Islet of Langerhans (tissue), 1 donor: ENCODE measurements at regions not wholly inside any gene's neighbourhood (a gene's known extent, or its start where the extent isn't known, plus 50 kb on each side); places are given as distances from the start of the nearest gene placed in this dataset.

Experiments
- FAIRE-seq: peaks from one replicate; lab custom pipeline; 2011; peaks lifted over from hg19 to GRCh38; lab: Jason Lieb, UNC

- FAIRE-seq = no peak
Observed at GRCh38 chr2:2523461-2524347, 192.6 kb upstream of the MYT1L start.

- no peak for FAIRE-seq
Observed at GRCh38 chr2:2520401-2520811, 189.3 kb upstream of the MYT1L start.

- FAIRE-seq = no peak
Observed at GRCh38 chr2:2519381-2519780, 188.3 kb upstream of the MYT1L start.

- FAIRE-seq = no peak
Observed at GRCh38 chr2:2517399-2517798, 186.3 kb upstream of the MYT1L start.

GRCh38 chr2:2516386-2516785 lies 185.3 kb upstream of the MYT1L start:
- FAIRE-seq = no peak

- no peak for FAIRE-seq
Observed at GRCh38 chr2:2512931-2513330, 181.9 kb upstream of the MYT1L start.

- no peak for FAIRE-seq
Observed at GRCh38 chr2:2507417-2507997, 176.4 kb upstream of the MYT1L start.

- no peak for FAIRE-seq
Observed at GRCh38 chr2:2506536-2506935, 175.5 kb upstream of the MYT1L start.

GRCh38 chr2:2505604-2506003 lies 174.5 kb upstream of the MYT1L start:
- no peak for FAIRE-seq

- FAIRE-seq = no peak
Observed at GRCh38 chr2:2503864-2504418, 172.9 kb upstream of the MYT1L start.

- no peak for FAIRE-seq
Observed at GRCh38 chr2:2502201-2502549, 171.1 kb upstream of the MYT1L start.

- FAIRE-seq = no peak
Observed at GRCh38 chr2:2501454-2502200, 170.6 kb upstream of the MYT1L start.

- no peak for FAIRE-seq
Observed at GRCh38 chr2:2495606-2496005, 164.5 kb upstream of the MYT1L start.

GRCh38 chr2:2493496-2493895 lies 162.4 kb upstream of the MYT1L start:
- no peak for FAIRE-seq

- FAIRE-seq = no peak
Observed at GRCh38 chr2:2492800-2493199, 161.7 kb upstream of the MYT1L start.

GRCh38 chr2:2491964-2492363 lies 160.9 kb upstream of the MYT1L start:
- no peak for FAIRE-seq

GRCh38 chr2:2484301-2484700 lies 153.2 kb upstream of the MYT1L start:
- FAIRE-seq = no peak

GRCh38 chr2:2482851-2483250 lies 151.8 kb upstream of the MYT1L start:
- FAIRE-seq = no peak

GRCh38 chr2:2472881-2473280 lies 141.8 kb upstream of the MYT1L start:
- FAIRE-seq = no peak

GRCh38 chr2:2472044-2472443 lies 141.0 kb upstream of the MYT1L start:
- FAIRE-seq = no peak

GRCh38 chr2:2466534-2466933 lies 135.5 kb upstream of the MYT1L start:
- no peak for FAIRE-seq

- no peak for FAIRE-seq
Observed at GRCh38 chr2:2464643-2465042, 133.6 kb upstream of the MYT1L start.

GRCh38 chr2:2464094-2464493 lies 133.0 kb upstream of the MYT1L start:
- no peak for FAIRE-seq
